HG02870 (cell line): ENCODE measurements at regions not wholly inside any gene's neighbourhood (a gene's known extent, or its start where the extent isn't known, plus 50 kb on each side); places are given as distances from the start of the nearest gene placed in this dataset.

ENCODE experiments used
- ATAC-seq: cut with Tn5 transposase; IDR thresholded peaks from one replicate; pipeline ENCODE4 v1.9.1; 2021; ENCODE audit warnings: mild to moderate bottlenecking, moderate library complexity; ENCODE audit not compliant: unreplicated experiment

DNA sequence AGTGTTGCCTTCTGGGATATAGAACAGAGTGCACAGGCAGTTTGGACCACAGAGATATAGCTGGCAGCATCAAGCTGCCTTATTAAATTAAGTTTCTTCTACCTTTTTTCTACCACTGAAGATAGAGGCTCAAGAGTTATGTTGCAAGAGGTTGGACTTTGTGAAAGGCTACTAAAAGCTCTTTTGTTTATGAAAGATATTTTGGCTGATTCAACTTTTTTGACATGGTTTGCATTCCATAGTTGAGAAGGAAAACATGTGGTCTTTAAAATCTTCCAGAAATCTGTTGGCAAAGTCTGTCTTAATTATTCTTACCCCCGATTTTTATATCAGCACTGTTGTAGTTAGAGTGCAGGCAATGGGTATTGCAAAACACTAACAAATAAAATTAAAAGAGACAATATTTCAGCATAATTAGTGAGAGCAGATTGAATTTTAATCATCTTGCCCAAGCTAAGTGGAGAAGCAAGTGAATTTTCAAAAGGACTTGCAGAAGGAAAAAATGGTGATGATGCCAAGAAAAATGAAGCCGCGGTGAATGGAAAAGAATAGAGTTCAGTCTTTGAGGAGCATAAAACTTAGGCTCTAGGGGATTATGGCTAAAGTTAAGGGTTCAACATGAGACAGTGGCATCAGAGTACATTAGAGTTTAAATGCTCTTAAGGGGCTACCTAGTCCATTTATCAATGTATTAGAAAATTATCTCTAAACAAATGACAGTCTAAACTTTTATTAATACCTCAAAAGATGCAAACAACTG lies 450.9 kb upstream of the CNTNAP2 start:
- ATAC-seq, result no peak

DNA sequence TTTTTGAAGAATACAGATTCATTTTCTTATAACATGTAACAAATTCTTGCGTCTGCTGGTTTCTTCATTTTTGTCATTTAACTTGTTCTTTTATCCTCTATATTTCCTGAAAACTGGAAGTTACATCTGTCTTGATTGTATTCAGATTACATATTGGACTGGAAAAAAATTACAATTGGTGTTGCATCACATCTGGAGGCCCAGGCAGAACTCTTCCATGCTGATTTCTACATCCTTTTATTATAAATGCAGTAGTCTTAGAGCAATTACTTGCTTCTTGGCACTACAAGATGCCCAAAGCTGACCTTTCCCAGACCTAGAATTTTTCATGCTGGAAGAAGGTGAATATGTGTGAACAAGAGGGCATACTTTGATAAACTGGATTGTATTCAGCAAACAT lies 460.9 kb upstream of the CNTNAP2 start:
- ATAC-seq, result no peak

DNA sequence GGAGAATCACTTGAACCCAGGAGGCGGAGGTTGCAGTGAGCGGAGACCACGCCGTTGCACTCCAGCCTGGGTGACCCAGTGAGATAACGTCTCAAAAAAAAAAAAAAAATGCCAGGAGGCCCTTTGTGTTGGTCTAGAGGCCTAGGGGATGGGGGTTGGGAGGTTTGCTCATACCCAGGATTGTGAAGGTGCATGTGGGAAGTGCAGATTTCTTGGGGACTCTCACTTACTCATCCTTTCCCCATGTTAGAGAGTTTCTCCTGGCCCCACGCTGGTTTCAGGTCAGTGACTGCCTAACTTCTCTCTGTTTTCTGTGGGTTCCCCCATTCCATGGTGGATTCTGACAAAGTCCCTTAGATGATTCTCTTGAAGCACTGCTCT lies 471.5 kb upstream of the CNTNAP2 start:
- no peak for ATAC-seq

DNA sequence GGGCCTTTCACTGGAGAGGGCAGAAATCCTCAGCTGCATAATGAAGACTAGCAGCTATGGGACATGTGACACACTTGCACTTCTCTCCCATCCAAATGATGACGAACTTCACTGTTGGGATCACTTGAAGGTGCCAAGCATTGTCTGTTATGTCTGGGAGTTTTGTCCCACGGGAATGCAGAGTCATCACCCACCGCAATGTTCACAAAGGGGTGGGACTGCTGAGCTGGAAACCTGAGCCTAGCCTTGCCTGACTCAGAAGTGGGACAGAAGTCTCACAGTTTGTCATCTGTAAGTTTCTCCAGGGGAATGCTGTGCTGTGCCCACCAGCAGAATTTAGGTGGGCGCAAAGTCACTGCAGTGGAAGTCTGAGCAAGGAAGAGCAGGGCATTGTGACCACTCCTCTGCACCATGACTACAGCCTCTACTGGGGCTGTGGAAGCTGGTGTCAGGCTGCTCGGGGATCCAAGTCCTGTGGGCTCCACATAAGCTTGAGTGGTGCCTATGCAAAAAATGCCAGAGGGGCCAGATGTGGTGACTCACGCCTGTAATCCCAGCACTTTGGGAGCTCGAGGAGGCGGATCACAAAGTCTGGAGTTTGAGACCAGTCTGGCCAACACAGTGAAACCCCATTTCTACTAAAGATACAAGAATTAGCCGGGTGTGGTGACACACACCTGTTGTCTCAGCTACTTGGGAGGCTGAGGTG lies 472.0 kb upstream of the CNTNAP2 start:
- no peak for ATAC-seq

DNA sequence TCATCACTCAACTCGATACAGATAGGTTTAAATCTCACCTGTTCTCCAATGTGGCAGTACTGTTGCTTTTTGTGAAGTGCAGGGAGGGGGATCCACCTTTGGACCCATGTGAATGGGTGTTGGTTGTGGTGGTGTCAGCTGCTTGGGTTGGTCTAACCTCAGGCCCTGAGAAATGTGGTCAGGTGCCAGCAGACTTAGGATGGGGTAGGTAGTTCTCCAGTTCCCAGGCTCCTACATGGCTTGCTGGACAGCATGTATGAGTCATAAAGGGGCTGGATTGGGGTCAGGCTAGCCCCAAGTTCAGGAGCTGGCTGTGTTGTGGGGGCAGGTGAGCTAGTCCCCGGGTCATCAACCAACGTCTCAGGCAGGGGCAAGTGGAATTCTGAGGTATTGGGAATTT lies 472.6 kb upstream of the CNTNAP2 start:
- ATAC-seq, result no peak

DNA sequence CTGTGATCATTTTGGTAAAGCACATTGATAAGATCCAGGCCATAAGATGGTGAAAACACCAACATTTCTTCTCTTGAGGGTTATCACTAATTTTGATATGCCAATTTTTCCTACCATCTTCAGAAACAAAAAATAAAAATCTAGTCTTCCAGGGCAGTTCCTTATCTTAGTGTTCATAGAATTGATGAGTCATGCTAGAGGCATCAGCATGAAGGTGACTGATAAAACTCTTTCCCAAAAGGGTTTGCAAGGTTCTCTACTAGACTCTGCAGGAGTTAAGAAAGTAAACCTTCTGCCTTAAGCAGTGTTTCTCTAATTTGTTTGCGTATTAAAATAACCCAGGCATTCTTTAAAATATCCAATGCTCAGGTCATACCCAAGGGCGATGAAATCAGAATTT lies 483.1 kb upstream of the CNTNAP2 start:
- no peak for ATAC-seq

DNA sequence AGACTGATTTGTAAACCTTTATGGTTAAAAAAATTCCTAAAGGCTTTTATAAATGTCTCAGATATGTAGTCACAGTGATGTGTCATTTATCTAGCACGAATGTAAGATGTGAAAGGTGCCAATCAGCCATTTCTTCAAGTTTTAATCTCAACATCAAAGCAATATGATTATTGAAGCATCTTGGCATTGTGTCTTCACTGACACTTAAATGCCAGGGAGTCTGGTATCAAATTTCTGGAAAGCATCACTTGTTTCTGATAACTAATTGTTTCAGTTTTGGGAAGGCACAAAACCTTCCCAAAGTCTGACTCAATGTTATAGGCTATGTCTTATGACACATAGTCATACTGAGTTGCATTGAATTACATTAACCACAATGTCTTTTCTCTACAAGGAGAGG lies 492.0 kb upstream of the CNTNAP2 start:
- no peak for ATAC-seq

DNA sequence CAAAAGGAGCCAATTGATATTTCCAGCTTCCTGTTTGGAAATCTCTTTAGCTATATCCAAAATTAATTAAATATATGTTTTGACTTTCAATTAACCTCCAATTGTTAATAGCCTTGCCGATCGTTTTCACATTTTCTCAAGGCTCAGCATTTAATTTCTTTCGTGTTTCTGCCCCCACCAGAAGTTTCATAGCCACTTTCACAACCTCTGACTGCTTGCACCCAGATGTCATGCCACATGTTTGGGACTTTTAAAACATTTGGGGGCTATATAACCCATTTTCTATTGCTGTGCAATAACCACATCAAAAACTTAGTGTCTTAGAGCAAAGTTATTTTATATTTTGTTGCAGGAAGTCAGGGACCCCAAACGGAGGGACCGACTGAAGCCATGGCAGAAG lies 510.6 kb upstream of the CNTNAP2 start:
- ATAC-seq, result no peak

DNA sequence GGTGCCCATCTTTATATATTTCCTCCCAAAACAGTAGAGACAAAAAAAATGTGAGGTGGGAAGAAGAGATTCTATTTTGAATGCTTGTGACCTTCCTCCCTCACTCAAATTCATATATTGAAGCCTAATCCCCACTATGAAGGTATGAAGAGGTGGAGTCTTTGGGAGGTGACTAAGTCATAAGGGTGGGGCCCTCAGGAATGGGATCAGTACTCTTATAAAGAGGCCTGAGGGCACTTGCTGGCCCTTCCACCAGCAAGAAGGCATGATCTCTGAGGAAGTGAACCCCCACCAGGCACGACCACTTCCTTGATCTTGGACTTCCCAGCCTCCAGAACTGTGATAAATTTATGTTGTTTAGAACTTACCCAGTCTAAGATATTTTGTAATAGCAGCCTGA lies 517.2 kb upstream of the CNTNAP2 start:
- no peak for ATAC-seq

DNA sequence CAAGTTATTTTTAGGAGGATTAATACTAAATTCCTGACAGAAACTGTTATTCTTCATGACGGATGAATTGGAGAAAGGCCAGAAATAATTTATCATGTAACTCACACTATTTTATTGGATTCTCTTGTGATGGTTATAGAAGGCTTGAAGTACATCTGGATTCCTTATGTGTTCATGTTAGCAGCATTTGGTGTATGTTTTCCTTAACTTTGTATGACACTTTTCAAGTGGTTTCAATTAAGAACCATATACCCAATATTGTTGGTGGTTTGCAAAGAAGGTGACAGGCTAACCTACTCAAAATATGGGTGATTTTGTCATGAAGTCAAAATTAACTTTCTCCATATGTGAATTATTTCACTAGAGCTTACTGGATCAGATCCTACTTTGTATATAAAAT lies 532.2 kb upstream of the CNTNAP2 start:
- ATAC-seq, result no peak

DNA sequence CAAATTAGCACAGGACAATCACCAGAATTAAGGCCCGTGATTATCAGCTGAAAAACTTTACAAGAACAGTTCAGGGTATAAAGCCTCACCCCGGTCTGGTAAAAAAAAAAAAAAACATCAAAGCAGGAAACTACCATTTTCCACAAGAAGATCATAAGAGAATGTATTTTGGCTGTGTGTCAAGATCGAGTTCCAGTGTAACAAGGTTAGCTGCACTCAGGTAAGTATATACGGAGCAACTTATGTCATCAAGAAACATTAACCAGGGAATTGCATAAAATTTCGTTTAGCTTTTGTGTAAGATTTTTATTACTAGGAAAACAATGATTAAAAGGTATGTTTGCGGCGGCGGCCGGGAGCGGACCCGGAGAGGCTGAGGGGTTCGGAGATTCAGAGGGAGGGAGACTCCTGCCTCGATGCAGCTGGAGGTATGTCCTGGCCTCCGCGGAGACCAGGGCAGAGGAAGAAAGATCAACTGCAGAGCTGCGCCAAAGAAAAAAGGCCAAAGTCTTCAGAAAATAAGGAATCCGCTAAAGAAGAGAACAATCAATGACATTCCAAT lies 533.8 kb upstream of the CNTNAP2 start:
- ATAC-seq, result no peak

DNA sequence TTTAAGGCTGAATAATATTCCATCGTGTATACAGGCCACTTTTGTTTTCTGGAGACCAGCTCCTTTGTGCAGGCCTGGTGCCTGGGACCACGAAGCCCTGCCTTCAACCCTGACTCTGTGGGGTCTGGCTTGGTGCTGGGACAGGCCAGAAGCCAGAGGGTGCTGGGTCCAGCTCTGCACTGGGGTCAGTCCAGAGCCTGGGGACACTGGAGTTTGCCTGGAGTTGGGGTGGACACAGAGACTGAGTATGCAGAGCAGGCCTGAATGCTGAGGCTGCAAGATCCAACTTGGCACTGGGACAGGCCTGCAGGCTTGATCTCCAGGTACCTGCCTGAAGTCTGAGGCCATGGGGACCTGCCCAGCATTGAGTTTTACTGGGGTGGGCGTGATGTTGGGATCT lies 558.8 kb upstream of the CNTNAP2 start:
- ATAC-seq, result no peak

DNA sequence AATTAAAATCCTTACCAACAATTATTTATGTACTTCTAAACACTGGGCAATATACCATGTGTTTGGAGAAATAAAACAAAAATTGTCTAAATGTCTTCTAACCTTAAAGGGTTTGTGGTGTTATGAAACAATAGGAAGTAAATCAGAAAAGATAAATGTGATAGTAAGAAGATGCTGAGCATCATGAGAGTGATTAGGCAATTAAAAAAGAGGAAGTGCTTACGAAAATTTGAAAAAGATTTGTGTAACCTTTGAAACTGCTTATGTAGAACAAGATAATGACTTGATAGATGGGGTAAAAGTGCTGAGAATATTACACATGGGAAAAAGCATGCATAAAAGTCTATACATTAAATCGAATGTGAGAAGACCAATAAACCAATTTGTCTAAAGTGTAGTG lies 573.4 kb upstream of the CNTNAP2 start:
- ATAC-seq, result no peak

DNA sequence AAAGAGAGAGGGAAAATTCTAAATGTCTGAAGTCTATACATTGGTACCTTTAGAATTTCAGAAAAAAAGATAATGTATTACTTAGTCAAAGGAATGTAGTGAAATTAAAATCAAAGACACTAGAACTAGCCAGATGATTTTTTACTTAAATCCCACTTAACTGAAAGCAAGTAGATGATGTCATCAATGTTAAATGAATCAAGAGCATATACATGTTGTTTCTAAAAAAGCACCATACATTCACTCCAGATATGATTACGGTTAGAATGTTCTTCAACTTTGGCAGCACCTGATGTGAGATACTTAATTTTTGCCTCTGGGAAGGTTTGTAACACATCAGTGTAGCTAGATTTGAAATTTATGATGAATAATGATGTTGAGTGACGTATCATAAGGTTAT lies 576.7 kb upstream of the CNTNAP2 start:
- no peak for ATAC-seq

DNA sequence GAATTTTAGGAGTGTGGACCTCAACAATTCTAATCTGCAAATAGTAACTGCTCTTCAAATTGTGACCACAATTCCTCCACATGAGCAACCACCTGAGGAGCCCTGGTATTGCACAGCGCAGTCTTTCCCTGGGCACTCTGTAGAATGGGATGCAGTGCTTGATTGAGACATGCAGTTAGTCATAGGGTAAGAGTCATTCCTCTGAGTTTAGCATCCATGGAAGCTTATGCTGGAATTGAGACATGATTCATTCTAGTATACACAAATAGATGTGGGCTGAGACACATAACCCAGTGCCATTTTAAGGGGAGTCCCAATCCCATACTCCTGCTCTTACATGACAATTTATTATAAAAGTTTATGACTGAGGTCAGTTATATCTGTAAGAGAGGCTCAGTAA lies 582.3 kb upstream of the CNTNAP2 start:
- ATAC-seq, result no peak

DNA sequence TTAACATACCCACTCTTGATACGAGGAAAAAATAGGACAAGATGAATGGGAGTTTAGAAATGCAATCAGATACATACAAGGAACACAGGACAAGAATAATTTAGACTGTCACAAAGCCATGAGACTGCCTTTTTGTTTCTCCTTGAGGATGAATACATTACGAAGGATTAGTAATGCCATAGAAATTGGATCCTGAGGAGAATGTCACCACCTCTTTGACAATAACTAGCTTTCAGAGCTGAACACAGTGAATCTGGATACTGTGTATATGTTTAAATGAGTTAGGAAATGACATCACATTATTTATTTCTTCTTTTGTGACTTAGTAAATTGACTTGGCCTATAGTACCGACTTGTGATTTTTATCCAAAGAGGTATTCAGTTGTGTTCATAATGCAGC lies 596.3 kb upstream of the CNTNAP2 start:
- ATAC-seq, result no peak

DNA sequence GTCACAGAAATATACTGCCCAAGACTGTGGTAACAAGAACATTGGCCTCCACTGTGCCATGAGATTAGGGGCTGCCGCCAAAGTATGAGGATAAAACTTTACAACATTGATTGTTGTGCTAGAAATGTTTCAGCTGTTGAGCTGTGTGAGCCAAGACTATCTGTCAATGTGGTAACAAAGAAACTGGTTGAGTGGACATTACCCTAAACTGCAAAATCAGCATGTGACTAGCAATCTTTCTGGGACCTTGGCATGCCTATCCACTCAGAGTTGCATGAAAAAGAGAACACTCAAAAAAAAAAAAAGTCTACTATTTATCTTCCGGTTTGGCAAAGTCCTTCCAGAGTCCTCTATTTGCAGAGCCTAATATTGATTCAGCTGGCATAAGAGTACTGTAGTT lies 605.6 kb upstream of the CNTNAP2 start:
- no peak for ATAC-seq

DNA sequence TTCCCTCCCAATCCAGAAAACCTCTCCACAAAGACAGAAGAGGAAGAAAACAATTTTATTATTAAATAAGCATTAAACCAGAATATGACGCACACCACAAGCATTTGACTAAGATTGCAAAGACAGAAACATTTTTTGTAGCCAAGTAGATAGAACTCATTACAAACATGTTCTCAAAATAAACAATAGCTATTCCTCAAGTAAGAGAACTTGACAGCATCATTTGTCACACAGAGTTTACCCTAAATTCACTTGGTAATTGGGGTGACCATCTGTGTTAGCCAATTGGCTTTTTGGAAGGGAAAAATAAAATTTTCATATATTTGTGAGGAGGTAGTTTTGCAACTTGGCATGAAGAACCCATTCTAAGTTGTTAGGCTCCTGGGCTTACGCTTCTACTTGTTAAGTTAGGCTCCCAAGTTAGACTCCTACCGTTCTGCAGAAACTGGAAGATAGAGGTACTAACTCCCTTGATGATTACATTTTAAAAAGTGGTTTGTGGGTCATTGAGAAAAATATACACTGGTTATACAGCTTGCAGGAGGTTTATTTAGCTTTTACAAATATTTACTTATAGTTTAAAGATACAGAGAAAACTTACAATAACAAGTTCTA lies 618.6 kb upstream of the CNTNAP2 start:
- ATAC-seq, result no peak

DNA sequence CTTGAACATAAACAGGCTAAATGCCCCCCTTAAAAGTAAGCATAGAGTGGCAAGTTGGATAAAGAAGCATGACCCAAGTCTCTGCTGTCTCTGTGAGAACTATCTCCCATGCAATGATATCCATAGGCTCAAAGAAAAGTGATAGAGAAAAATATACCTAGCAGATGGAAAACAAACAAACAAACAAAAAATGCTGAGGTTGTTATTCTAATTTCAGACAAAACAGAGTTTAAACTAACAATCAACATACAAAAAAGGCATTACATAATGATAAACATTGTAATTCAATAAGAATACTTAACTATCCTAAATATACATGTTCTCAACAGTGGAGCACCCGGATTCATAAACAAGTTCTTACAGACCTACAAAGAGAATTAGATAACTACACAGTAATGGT lies 626.2 kb upstream of the CNTNAP2 start:
- no peak for ATAC-seq

DNA sequence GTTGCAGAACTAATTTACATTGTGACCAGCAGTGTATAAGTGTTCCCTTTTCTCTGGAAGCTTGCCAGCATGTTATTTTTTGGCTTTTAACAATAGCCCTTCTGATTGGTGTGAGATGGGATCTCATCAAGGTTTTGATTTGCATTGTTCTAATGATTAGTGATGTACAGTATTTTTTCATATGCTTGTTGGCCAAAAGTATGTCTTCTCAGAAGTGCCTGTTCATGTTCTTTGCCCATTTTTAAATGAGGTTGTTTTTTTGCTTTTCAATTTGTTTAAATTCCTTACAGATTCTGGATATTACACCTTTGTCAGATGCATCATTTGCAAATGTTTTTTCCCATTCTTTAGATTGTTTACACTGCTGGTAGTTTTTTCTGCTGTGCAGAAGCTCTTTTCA lies 627.0 kb upstream of the CNTNAP2 start:
- ATAC-seq, result no peak

DNA sequence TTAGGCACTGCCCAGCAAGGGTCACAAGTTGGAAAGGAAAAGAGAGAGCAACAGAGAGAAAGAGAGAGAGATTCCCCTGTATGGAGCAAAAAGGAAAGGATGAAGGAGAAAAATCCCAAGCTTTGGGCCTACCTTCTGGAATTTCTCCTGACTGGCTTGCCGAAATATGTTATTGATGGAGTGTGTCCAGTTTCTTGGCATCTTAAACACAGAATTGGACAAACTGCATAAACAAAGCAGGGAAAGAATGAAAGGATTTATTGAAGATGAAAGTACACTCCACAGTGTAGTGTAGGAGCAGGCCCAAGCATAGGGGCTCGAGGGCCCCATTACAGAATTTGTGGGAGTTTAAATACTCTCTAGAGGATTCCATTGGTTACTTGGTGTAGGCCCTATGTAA lies 627.8 kb upstream of the CNTNAP2 start:
- no peak for ATAC-seq

DNA sequence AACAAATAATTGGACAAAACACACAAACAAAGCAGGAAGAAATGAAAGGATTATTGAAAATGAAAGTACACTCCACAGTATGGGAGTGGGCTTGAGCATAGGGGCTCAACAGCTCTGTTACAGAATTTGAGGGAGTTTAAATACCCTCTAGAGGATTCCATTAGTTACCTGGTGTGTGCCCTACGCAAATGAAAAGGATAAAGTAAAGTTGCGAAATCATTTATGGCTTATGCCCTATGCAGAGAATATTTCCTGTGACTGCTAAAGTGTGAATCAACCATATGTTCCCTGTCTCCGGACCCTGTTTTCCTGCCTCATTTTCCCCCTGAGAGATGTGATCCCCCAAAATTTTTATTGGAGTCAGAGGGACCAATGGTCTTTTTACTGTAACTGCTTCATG lies 634.6 kb upstream of the CNTNAP2 start:
- ATAC-seq, result no peak
